ENCODE measurements at regions not wholly inside any gene's neighbourhood (a gene's known extent, or its start where the extent isn't known, plus 50 kb on each side); places are given as distances from the start of the nearest gene placed in this dataset.

DNA sequence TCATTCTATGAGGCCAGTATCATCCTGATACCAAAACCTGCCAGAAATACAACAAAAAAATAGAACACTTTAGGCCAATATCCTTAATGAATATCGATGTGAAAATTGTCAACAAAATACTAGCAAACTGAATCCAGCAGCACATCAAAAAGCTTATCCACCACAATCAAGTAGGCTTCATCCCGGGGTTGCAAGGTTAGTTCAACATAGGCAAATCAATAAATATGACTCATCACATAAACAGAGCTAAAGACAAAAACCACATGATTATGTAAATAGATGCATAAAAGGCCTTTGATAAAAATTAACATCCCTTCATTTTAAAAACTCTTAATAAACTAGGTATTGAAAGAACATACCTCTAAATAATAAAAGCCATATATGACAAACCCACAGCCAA is 403.2 kb upstream of the AZI2 start:
- Histone ChIP-seq H3K27me3 (ENCODE audit: insufficient read depth, low read length) (no peaks in the 10 kb centered on the region), H3K9me3 (ENCODE audit: low read length) (no peaks in the 10 kb centered on the region), H3K4me1 (ENCODE audit: insufficient read depth, low read length, severe bottlenecking) (no peaks in the 10 kb centered on the region), H4K20me1 (ENCODE audit: insufficient read depth, low read length) (no peaks in the 10 kb centered on the region), H3K9ac (ENCODE audit: low read length) (no peak overlapping the region), H3K27ac (ENCODE audit: low read depth, low read length, poor library complexity, severe bottlenecking) (no peak overlapping the region), H2AFZ (ENCODE audit: low read length) (no peak overlapping the region), H3K79me2 (ENCODE audit: insufficient read depth, low read length) (no peaks in the 10 kb centered on the region), H3F3A (ENCODE audit: insufficient read depth, low read length) (no peaks in the 10 kb centered on the region), H3K9me2 (ENCODE audit: low read depth, low read length) (no peaks in the 10 kb centered on the region), H3K36me3 (ENCODE audit: insufficient read depth, low read length) (no peaks in the 10 kb centered on the region), H3K4me2 (ENCODE audit: low read length) (no peak overlapping the region), H3K4me3 (ENCODE audit: low read depth, low read length, poor library complexity, severe bottlenecking) (no peak overlapping the region)
- TF ChIP-seq, protein P1, sequence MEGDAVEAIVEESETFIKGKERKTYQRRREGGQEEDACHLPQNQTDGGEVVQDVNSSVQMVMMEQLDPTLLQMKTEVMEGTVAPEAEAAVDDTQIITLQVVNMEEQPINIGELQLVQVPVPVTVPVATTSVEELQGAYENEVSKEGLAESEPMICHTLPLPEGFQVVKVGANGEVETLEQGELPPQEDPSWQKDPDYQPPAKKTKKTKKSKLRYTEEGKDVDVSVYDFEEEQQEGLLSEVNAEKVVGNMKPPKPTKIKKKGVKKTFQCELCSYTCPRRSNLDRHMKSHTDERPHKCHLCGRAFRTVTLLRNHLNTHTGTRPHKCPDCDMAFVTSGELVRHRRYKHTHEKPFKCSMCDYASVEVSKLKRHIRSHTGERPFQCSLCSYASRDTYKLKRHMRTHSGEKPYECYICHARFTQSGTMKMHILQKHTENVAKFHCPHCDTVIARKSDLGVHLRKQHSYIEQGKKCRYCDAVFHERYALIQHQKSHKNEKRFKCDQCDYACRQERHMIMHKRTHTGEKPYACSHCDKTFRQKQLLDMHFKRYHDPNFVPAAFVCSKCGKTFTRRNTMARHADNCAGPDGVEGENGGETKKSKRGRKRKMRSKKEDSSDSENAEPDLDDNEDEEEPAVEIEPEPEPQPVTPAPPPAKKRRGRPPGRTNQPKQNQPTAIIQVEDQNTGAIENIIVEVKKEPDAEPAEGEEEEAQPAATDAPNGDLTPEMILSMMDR (IDR thresholded peaks at IDR 0.05; ENCODE audit: low read length) = no peak
- no peak for TF ChIP-seq EZH2 (IDR thresholded peaks at IDR 0.05; ENCODE audit: borderline replicate concordance, low read length)

DNA sequence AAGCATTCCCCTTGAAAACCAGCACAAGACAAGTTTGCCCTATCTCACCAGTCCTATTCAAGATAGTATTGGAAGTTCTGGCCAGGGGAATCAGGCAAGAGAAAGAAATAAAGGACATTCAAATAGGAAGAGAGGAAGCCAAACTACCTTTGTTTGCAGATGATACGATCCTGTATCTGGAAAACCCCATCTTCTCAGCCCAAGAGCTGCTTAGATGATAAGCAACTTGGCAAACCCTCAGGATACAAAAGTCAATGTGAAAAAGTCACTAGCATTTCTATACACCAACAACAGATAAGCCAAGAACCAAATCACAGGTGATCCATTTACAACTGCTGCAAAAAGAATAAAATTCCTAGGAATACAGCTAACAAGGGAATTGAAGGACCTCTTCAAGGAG is 403.7 kb upstream of the AZI2 start:
- TF ChIP-seq, protein P1 (IDR thresholded peaks at IDR 0.05; ENCODE audit: low read length) = no peak

DNA sequence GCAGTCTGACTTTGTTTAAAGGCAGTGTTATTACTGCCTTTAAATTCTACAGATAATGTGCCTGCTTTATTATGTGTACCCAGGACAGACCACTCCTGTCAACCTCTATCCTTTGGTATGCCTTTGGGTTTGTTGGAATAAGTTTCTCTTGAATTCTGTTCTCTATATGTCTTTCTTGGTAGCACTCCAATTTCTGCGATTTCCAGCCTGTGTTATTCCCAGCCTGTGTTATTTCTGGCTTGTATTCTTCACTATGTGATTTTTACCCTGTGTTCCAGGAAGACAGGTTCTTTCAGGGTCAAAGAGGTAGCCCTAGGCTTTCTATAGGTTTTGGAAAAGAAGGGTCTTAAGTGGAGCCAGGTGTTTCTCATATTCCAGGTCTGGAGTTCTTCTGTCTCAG is 407.4 kb upstream of the AZI2 start:
- Histone ChIP-seq H3K4me2 (ENCODE audit: low read length) (no peak overlapping the region), H3K79me2 (ENCODE audit: insufficient read depth, low read length) (no peaks in the 10 kb centered on the region), H3K4me3 (ENCODE audit: low read depth, low read length, poor library complexity, severe bottlenecking) (no peak overlapping the region), H3K9ac (ENCODE audit: low read length) (no peak overlapping the region), H3F3A (ENCODE audit: insufficient read depth, low read length) (no peaks in the 10 kb centered on the region), H4K20me1 (ENCODE audit: insufficient read depth, low read length) (no peaks in the 10 kb centered on the region), H3K27ac (ENCODE audit: low read depth, low read length, poor library complexity, severe bottlenecking) (no peak overlapping the region), H3K36me3 (ENCODE audit: insufficient read depth, low read length) (no peaks in the 10 kb centered on the region), H2AFZ (ENCODE audit: low read length) (no peak overlapping the region), H3K9me3 (ENCODE audit: low read length) (no peaks in the 10 kb centered on the region), H3K27me3 (ENCODE audit: insufficient read depth, low read length) (no peaks in the 10 kb centered on the region), H3K9me2 (ENCODE audit: low read depth, low read length) (no peaks in the 10 kb centered on the region), H3K4me1 (ENCODE audit: insufficient read depth, low read length, severe bottlenecking) (no peaks in the 10 kb centered on the region)
- TF ChIP-seq, protein P1 (IDR thresholded peaks at IDR 0.05; ENCODE audit: low read length) = no peak
- TF ChIP-seq EZH2 (IDR thresholded peaks at IDR 0.05; ENCODE audit: borderline replicate concordance, low read length) = no peak

More for the DNA sequence above, 403.7 kb upstream of the AZI2 start:
- H3K36me3 ChIP-seq (ENCODE audit: insufficient read depth, low read length) = no peaks in the 10 kb centered on the region
- H3K27me3 ChIP-seq (ENCODE audit: insufficient read depth, low read length) = no peaks in the 10 kb centered on the region
- no peak overlapping the region for H3K27ac ChIP-seq (ENCODE audit: low read depth, low read length, poor library complexity, severe bottlenecking)
- no peaks in the 10 kb centered on the region for H3K79me2 ChIP-seq (ENCODE audit: insufficient read depth, low read length)
- no peak overlapping the region for H2AFZ ChIP-seq (ENCODE audit: low read length)
- no peaks in the 10 kb centered on the region for H3K9me3 ChIP-seq (ENCODE audit: low read length)
- H4K20me1 ChIP-seq (ENCODE audit: insufficient read depth, low read length) = no peaks in the 10 kb centered on the region
- no peaks in the 10 kb centered on the region for H3K4me1 ChIP-seq (ENCODE audit: insufficient read depth, low read length, severe bottlenecking)
- no peak overlapping the region for H3K9ac ChIP-seq (ENCODE audit: low read length)
- no peaks in the 10 kb centered on the region for H3K9me2 ChIP-seq (ENCODE audit: low read depth, low read length)
- H3F3A ChIP-seq (ENCODE audit: insufficient read depth, low read length) = no peaks in the 10 kb centered on the region
- H3K4me2 ChIP-seq (ENCODE audit: low read length) = no peak overlapping the region
- H3K4me3 ChIP-seq (ENCODE audit: low read depth, low read length, poor library complexity, severe bottlenecking) = no peak overlapping the region
